PC-9 (cell line): ENCODE measurements at regions not wholly inside any gene's neighbourhood (a gene's known extent, or its start where the extent isn't known, plus 50 kb on each side); places are given as distances from the start of the nearest gene placed in this dataset.

Experiments
- BruUV-seq: library from RNA; stranded (reverse); fragments of 400-500 nt; replicated peaks from 2 replicates; lab custom pipeline; 2021; lab: Mats Ljungman, UMichigan
- CTCF ChIA-PET: fragments of 300-600 bp; sonication (Branson Sonifier 250); formaldehyde crosslinking; loops from one replicate; lab custom pipeline; 2022; ENCODE audit warnings: antibody characterized with exemption; lab: Charles Lee
- POLR2A ChIA-PET: fragments of 300-600 bp; sonication (Branson Sonifier 250); formaldehyde crosslinking; loops from one replicate; lab custom pipeline; 2022; ENCODE audit warnings: antibody characterized with exemption; ENCODE audit not compliant: unreplicated experiment; lab: Charles Lee
- DNase-seq, 2 experiments: peaks; one replicate each; pipeline versions ENCODE4 v3.0.0 to v3.0.0-alpha.2; 2015 to 2022; ENCODE audit warnings: mixed read lengths in 1 of 2
- H2AFZ ChIP-seq: fragments of 200-600 bp; sonication (generic); 2 replicates; pipeline ENCODE4 v1.8.1; 2017; ENCODE audit warnings: antibody characterized with exemption
- H3F3A ChIP-seq: fragments of 200-600 bp; sonication (generic); 2 replicates; pipeline ENCODE4 v1.8.1; 2017; ENCODE audit warnings: antibody characterized with exemption, mild to moderate bottlenecking, low read depth; ENCODE audit not compliant: insufficient read depth
- H3K27ac ChIP-seq: fragments of 200-600 bp; sonication (generic); 2 replicates; pipeline ENCODE4 v1.6.1; 2016; ENCODE audit warnings: mixed run types
- H3K27me3 ChIP-seq: fragments of 200-600 bp; sonication (generic); 2 replicates; pipeline ENCODE4 v1.6.1; 2016; ENCODE audit warnings: low read depth, mixed run types; ENCODE audit not compliant: insufficient read depth
- H3K36me3 ChIP-seq: fragments of 200-600 bp; sonication (generic); 2 replicates; pipeline ENCODE4 v1.6.1; 2016; ENCODE audit warnings: low read depth, mixed run types
- H3K4me1 ChIP-seq: fragments of 200-600 bp; sonication (generic); replicated peaks from 2 replicates; pipeline ENCODE4 v1.6.1; 2016; ENCODE audit warnings: mixed run types; ENCODE audit not compliant: insufficient read depth
- H3K4me2 ChIP-seq: fragments of 200-600 bp; sonication (generic); 2 replicates; pipeline ENCODE4 v1.6.1; 2017; ENCODE audit warnings: mixed run types
- H3K4me3 ChIP-seq: fragments of 200-600 bp; sonication (generic); 2 replicates; pipeline ENCODE4 v1.6.1; 2016; ENCODE audit warnings: mixed run types
- H3K79me2 ChIP-seq: fragments of 200-600 bp; sonication (generic); 2 replicates; pipeline ENCODE4 v1.6.1; 2017; ENCODE audit warnings: low read depth, mixed run types
- H3K9me2 ChIP-seq: fragments of 200-600 bp; sonication (generic); 2 replicates; pipeline ENCODE4 v1.8.1; 2017; ENCODE audit warnings: mild to moderate bottlenecking; ENCODE audit not compliant: insufficient read depth
- H3K9me3 ChIP-seq: fragments of 200-600 bp; sonication (generic); 2 replicates; pipeline ENCODE4 v1.8.1; 2016; ENCODE audit warnings: low read depth; ENCODE audit not compliant: insufficient read depth
- H4K20me1 ChIP-seq: fragments of 200-600 bp; sonication (generic); 2 replicates; pipeline ENCODE4 v1.8.1; 2017; ENCODE audit not compliant: insufficient read depth
- EZH2 ChIP-seq: fragments of 200-600 bp; sonication (generic); IDR thresholded peaks from 2 replicates; pipeline ENCODE4 v1.8.0; 2017; ENCODE audit warnings: antibody characterized with exemption, low read depth
- intact Hi-C: fragments of 100-400 bp; cut with micrococcal nuclease; formaldehyde crosslinking; loops from one replicate; pipeline ENCODE4 v1.10.0; 2022; ENCODE audit not compliant: unreplicated experiment
- TF ChIP-seq, protein P1 (sequence below): fragments of 200-600 bp; sonication (generic); conservative IDR thresholded peaks from 2 replicates; pipeline ENCODE4 v1.6.1; 2017; ENCODE audit warnings: mixed run types, antibody characterized with exemption, mild to moderate bottlenecking, moderate library complexity

DNA sequence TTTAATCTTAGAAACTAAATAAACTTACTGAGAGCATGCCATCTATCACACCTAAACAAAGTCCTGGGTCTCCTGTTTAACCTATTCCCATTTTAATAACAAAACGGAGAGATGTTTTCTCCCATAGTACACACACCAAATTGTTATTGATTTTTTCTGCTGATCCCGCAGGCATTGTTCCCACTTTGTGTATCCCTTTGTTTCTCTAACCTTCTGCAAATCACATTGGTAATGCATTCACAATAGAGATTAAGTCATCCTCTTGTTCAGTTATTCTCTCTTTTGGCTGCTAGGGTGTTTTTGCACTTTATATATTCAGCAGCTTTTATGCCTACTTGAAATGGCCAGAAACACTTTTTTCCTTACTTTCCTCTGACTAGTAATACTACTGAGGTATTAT is 1071.9 kb upstream of the CDH2 start:
- Histone ChIP-seq H3K79me2 (no peaks in the 10 kb centered on the region), H3K27ac (no peak overlapping the region), H3F3A (no peaks in the 10 kb centered on the region), H2AFZ (no peak overlapping the region), H3K4me3 (no peak overlapping the region), H3K36me3 (no peaks in the 10 kb centered on the region), H3K27me3 (no peaks in the 10 kb centered on the region), H3K9me3 (no peaks in the 10 kb centered on the region), H3K4me1 (no peaks in the 10 kb centered on the region), H4K20me1 (no peaks in the 10 kb centered on the region), H3K9me2 (no peaks in the 10 kb centered on the region), H3K4me2 (no peak overlapping the region)
- CTCF ChIA-PET = no interaction called here
- intact Hi-C loops = no loop called here
- BruUV-seq = no TSS peak
- POLR2A ChIA-PET = no interaction called here
- no peak for DNase-seq
- TF ChIP-seq EZH2 = no peak
- TF ChIP-seq, protein P1, sequence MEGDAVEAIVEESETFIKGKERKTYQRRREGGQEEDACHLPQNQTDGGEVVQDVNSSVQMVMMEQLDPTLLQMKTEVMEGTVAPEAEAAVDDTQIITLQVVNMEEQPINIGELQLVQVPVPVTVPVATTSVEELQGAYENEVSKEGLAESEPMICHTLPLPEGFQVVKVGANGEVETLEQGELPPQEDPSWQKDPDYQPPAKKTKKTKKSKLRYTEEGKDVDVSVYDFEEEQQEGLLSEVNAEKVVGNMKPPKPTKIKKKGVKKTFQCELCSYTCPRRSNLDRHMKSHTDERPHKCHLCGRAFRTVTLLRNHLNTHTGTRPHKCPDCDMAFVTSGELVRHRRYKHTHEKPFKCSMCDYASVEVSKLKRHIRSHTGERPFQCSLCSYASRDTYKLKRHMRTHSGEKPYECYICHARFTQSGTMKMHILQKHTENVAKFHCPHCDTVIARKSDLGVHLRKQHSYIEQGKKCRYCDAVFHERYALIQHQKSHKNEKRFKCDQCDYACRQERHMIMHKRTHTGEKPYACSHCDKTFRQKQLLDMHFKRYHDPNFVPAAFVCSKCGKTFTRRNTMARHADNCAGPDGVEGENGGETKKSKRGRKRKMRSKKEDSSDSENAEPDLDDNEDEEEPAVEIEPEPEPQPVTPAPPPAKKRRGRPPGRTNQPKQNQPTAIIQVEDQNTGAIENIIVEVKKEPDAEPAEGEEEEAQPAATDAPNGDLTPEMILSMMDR = no peak

DNA sequence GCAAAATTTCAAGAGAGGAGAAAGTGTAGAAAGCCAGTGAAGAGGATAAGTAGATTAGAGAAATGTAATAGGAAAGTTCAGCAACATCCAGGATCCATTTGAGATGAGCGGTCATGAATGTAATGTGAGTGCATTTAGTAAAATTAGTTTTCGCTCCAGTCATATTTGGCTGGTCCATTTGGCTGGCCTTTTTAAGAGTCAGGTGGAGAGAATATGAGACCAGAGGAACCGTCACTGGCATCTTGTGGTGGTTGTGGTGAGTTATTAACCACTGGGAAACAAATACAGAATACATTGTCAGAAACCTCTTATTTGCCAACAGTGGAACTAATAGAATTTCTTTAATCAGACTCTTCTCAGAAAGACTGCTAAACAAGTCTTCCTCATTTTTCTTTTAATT is 1064.3 kb upstream of the CDH2 start:
- intact Hi-C loops = no loop called here
- CTCF ChIA-PET = no interaction called here
- Histone ChIP-seq H3K4me1 (no peaks in the 10 kb centered on the region), H3K79me2 (no peaks in the 10 kb centered on the region), H2AFZ (no peak overlapping the region), H3K36me3 (no peaks in the 10 kb centered on the region), H4K20me1 (no peaks in the 10 kb centered on the region), H3K9me2 (no peaks in the 10 kb centered on the region), H3K4me2 (no peak overlapping the region), H3F3A (no peaks in the 10 kb centered on the region), H3K4me3 (no peak overlapping the region), H3K27ac (no peak overlapping the region), H3K9me3 (no peaks in the 10 kb centered on the region), H3K27me3 (no peaks in the 10 kb centered on the region)
- no TSS peak for BruUV-seq
- no peak for DNase-seq
- no peak for TF ChIP-seq EZH2
- TF ChIP-seq, protein P1 = no peak
- POLR2A ChIA-PET = no interaction called here

DNA sequence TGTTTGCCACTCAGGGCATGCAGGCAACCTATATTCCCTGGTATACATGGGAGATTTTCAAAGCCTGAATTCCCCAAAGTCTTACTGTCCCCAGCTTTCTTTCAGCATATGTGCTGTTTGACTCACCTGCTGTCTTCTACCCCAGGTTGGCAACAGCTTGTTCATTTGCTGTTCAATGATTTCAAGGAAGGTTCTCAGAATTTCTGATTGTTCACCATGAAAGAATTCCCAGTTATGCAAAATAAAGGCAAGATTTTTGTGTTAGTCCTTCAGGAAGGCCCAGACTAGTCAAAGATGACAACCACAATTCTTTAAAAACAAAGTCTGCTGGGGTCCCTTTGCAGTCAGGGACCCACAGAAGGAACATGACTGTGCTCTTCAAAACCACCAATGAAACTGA is 1057.8 kb upstream of the CDH2 start:
- CTCF ChIA-PET = no interaction called here
- no TSS peak for BruUV-seq
- Histone ChIP-seq H3K9me2 (no peaks in the 10 kb centered on the region), H3K9me3 (no peaks in the 10 kb centered on the region), H2AFZ (no peak overlapping the region), H3K79me2 (no peaks in the 10 kb centered on the region), H3K4me1 (no peaks in the 10 kb centered on the region), H4K20me1 (no peaks in the 10 kb centered on the region), H3K27ac (no peak overlapping the region), H3F3A (no peaks in the 10 kb centered on the region), H3K36me3 (no peaks in the 10 kb centered on the region), H3K4me2 (no peak overlapping the region), H3K4me3 (no peak overlapping the region), H3K27me3 (no peaks in the 10 kb centered on the region)
- intact Hi-C loops = no loop called here
- POLR2A ChIA-PET = no interaction called here
- no peak for DNase-seq
- no peak for TF ChIP-seq EZH2
- TF ChIP-seq, protein P1 = no peak
